HepG2 (cell line): ENCODE measurements at regions not wholly inside any gene's neighbourhood (a gene's known extent, or its start where the extent isn't known, plus 50 kb on each side); places are given as distances from the start of the nearest gene placed in this dataset.

Experiments
- ATAC-seq: fragments of 200-7000 bp; cut with Tn5 transposase; 3 replicates; pipeline ENCODE4 v1.9.1; 2020; ENCODE audit warnings: mild to moderate bottlenecking, moderate library complexity
- BruUV-seq: library from RNA; stranded (reverse); fragments of 400-500 nt; replicated peaks from 2 replicates; lab custom pipeline; 2021; lab: Mats Ljungman, UMichigan
- CTCF ChIA-PET: fragments of 300-600 bp; formaldehyde crosslinking; extraction: SDS; loops from one replicate; lab custom pipeline; 2021; ENCODE audit warnings: low total read pairs, inconsistent platforms, low intra/inter-chr PET ratio; lab: Yijun Ruan, JAX
- POLR2A ChIA-PET: fragments of 350-600 bp; sonication (Branson Sonifier 250); formaldehyde crosslinking; loops from one replicate; lab custom pipeline; 2020; ENCODE audit warnings: antibody characterized with exemption, inconsistent platforms; lab: Yijun Ruan, JAX
- DNase-seq: peaks from one replicate; pipeline ENCODE4 v3.0.0-alpha.2; 2015; ENCODE audit warnings: low spot score
- FAIRE-seq: peaks from 3 replicates; lab custom pipeline; 2011; peaks lifted over from hg19 to GRCh38; lab: Jason Lieb, UNC
- H2AFZ ChIP-seq: one replicate; pipeline ENCODE4 v1.6.1; 2011; ENCODE audit warnings: low read length, inconsistent platforms
- H3K27ac ChIP-seq: fragments of 300-600 bp; 3 replicates; pipeline ENCODE4 v1.8.0; 2011; ENCODE audit warnings: mixed run types, mild to moderate bottlenecking, mixed read lengths, low read length, inconsistent platforms; ENCODE audit not compliant: insufficient read depth; ENCODE audit errors: extremely low read length
- H3K27me3 ChIP-seq, 2 experiments: fragments of 200-600 bp in 1 of 2; 2 replicates in 1 of 2; 3 replicates in 1 of 2; pipeline versions ENCODE4 v1.6.0 to v1.8.0; 2011; ENCODE audit warnings: low read length in 2 of 2, mild to moderate bottlenecking in 2 of 2, moderate library complexity in 2 of 2, inconsistent platforms in 1 of 2; ENCODE audit not compliant: insufficient read depth in 2 of 2, control insufficient read depth in 1 of 2
- H3K36me3 ChIP-seq, 2 experiments: fragments of 200-600 bp in 1 of 2; replicated peaks in 1 of 2; 2 replicates in 1 of 2; 3 replicates in 1 of 2; pipeline versions ENCODE4 v1.5.1 to v1.8.0; 2011; ENCODE audit warnings: low read length in 2 of 2, inconsistent platforms in 1 of 2; ENCODE audit not compliant: insufficient read depth in 2 of 2, control insufficient read depth in 1 of 2
- H3K4me1 ChIP-seq: 2 replicates; pipeline ENCODE4 v1.5.1; 2012; ENCODE audit warnings: low read length, inconsistent platforms; ENCODE audit not compliant: insufficient read depth
- H3K4me2 ChIP-seq: 2 replicates; pipeline ENCODE4 v1.6.0; 2011; ENCODE audit warnings: low read depth, low read length, inconsistent platforms
- H3K4me3 ChIP-seq, 3 experiments: fragments of 200-600 bp in 1 of 3; sonication (generic), shearing (Covaris generic) in 1 of 3; replicated peaks in 1 of 3; 2 replicates each; pipeline ENCODE4 v1.5.1; 2011 to 2016; ENCODE audit warnings: low read length in 3 of 3, inconsistent platforms in 2 of 3, low read depth in 2 of 3, mild to moderate bottlenecking in 2 of 3, control low read depth in 1 of 3, mixed read lengths in 1 of 3; ENCODE audit not compliant: insufficient read depth in 1 of 3
- H3K79me2 ChIP-seq: one replicate; pipeline ENCODE4 v1.6.1; 2011; ENCODE audit warnings: low read length, inconsistent platforms; ENCODE audit not compliant: insufficient read depth
- H3K9ac ChIP-seq: 2 replicates; pipeline ENCODE4 v1.6.0; 2011; ENCODE audit warnings: mild to moderate bottlenecking, low read depth, low read length, inconsistent platforms; ENCODE audit not compliant: insufficient read depth
- H3K9me3 ChIP-seq: 2 replicates; pipeline ENCODE4 v1.5.1; 2012; ENCODE audit warnings: mild to moderate bottlenecking, low read length
- H4K20me1 ChIP-seq: 2 replicates; pipeline ENCODE4 v1.6.0; 2011; ENCODE audit warnings: inconsistent platforms, mild to moderate bottlenecking, low read length, moderate library complexity; ENCODE audit not compliant: insufficient read depth
- GABPB1 ChIP-seq: IDR thresholded peaks from 2 replicates; pipeline ENCODE4 v1.6.1; 2016; ENCODE audit warnings: mild to moderate bottlenecking, missing genetic modification reagents, moderate library complexity, missing compliant biosample characterization
- GATAD2A ChIP-seq: IDR thresholded peaks from 2 replicates; pipeline ENCODE4 v1.6.1; 2016
- HIC2 ChIP-seq: sonication (generic); formaldehyde crosslinking; IDR thresholded peaks from 2 replicates; pipeline ENCODE4 v1.9.0; 2022; ENCODE audit warnings: low read depth, missing genetic modification reagents
- JDP2 ChIP-seq: sonication (generic); formaldehyde crosslinking; IDR thresholded peaks from 2 replicates; pipeline ENCODE4 v1.8.1; 2022; ENCODE audit warnings: missing genetic modification reagents, borderline replicate concordance
- MYC ChIP-seq: sonication (generic); formaldehyde crosslinking; IDR thresholded peaks from 2 replicates; pipeline ENCODE4 v1.9.0; 2021; ENCODE audit warnings: missing genetic modification reagents, borderline replicate concordance
- RBM22 ChIP-seq: fragments of 200-400 bp; formaldehyde crosslinking; optimal IDR thresholded peaks from 2 replicates; pipeline ENCODE3; 2017; ENCODE audit warnings: mild to moderate bottlenecking, low read length, moderate library complexity
- TRIM24 ChIP-seq: sonication (generic); formaldehyde crosslinking; IDR thresholded peaks from 2 replicates; pipeline ENCODE4 v1.8.0; 2022; ENCODE audit warnings: mild to moderate bottlenecking, missing genetic modification reagents
- ZFYVE20 ChIP-seq: sonication (generic); formaldehyde crosslinking; IDR thresholded peaks from 2 replicates; pipeline ENCODE4 v1.8.0; 2023; ENCODE audit warnings: low read depth, mild to moderate bottlenecking, moderate library complexity, missing genetic modification reagents, borderline replicate concordance
- ZNF367 ChIP-seq: sonication (generic); formaldehyde crosslinking; IDR thresholded peaks from 2 replicates; pipeline ENCODE4 v1.4.0; 2020; ENCODE audit warnings: missing genetic modification reagents, borderline replicate concordance
- ZNF557 ChIP-seq: sonication (generic); formaldehyde crosslinking; IDR thresholded peaks from 2 replicates; pipeline ENCODE4 v1.4.0; 2020; ENCODE audit warnings: missing genetic modification reagents
- ZNF788 ChIP-seq: sonication (generic); formaldehyde crosslinking; IDR thresholded peaks from 2 replicates; pipeline ENCODE4 v1.5.0; 2020; ENCODE audit warnings: mild to moderate bottlenecking, missing genetic modification reagents, borderline replicate concordance
- ZSCAN9 ChIP-seq: IDR thresholded peaks from 2 replicates; pipeline ENCODE4 v1.6.1; 2016; ENCODE audit warnings: borderline replicate concordance
- WGBS: methylation state at CpG from one replicate; pipeline ENCODE4 v1.1.6; 2017; ENCODE audit warnings: low lambda C conversion rate; 5-methylcytosine and 5-hydroxymethylcytosine counted together
- in situ Hi-C: cut with HindIII; loops from 2 replicates; pipeline ENCODE4 v1.10.0; 2017; ENCODE audit warnings: low pct_unique_long_range_greater_than_20kb; ENCODE audit not compliant: extremely low pct_ligation_motif_present
- intact Hi-C: fragments of 100-400 bp; cut with micrococcal nuclease; formaldehyde crosslinking; loops from one replicate; pipeline ENCODE4 v1.10.0; 2022; ENCODE audit not compliant: unreplicated experiment
- TF ChIP-seq, protein P1 (sequence below), 2 experiments: fragments of 450-650 bp in 1 of 2; sonication (generic) in 1 of 2; formaldehyde crosslinking in 1 of 2; IDR thresholded peaks; 2 replicates each; pipeline versions ENCODE4 v1.6.1 to v1.8.0; 2016 to 2022; ENCODE audit warnings: antibody characterized with exemption in 1 of 2, mild to moderate bottlenecking in 1 of 2, missing genetic modification reagents in 1 of 2
- TF ChIP-seq, protein P2 (sequence below): fragments of 450-650 bp; IDR thresholded peaks from 2 replicates; pipeline ENCODE4 v1.6.1; 2017

- H3K9me3 ChIP-seq = no peaks in the 10 kb centered on the region
- ChIA-PET CTCF (no interaction called here), POLR2A (no interaction called here)
- no peaks in the 10 kb centered on the region for H3K36me3 ChIP-seq
- no peaks in the 10 kb centered on the region for H4K20me1 ChIP-seq
- no peak for DNase-seq
- WGBS = 18% methylated on average over 1 of the region's 1 CpG
- in situ Hi-C loops = no loop called here
- H3K4me3 ChIP-seq = no peak overlapping the region
- H2AFZ ChIP-seq = no peak overlapping the region
- no TSS peak for BruUV-seq
- H3K4me1 ChIP-seq = no peaks in the 10 kb centered on the region
- H3K9ac ChIP-seq = no peak overlapping the region
- no peak for FAIRE-seq
- intact Hi-C loops = no loop called here
- H3K27me3 ChIP-seq = peaks cover 0 to 2% of the 10 kb centered on the region in 2 experiments; a peak in 1 of 5 replicates
- no peaks in the 10 kb centered on the region for H3K79me2 ChIP-seq
- H3K4me2 ChIP-seq = no peak overlapping the region
- ATAC-seq = no peak
- no peak overlapping the region for H3K27ac ChIP-seq
- TF ChIP-seq RBM22 (no peak), HIC2 (CRISPR knock-in tag) (no peak), GATAD2A (CRISPR knock-in tag) (no peak), ZNF367 (no peak), ZSCAN9 (CRISPR knock-in tag) (no peak), TRIM24 (CRISPR knock-in tag) (no peak), ZNF788 (CRISPR knock-in tag) (no peak), JDP2 (CRISPR knock-in tag) (no peak), GABPB1 (CRISPR knock-in tag) (no peak), ZNF557 (no peak), MYC (CRISPR knock-in tag) (no peak), ZFYVE20 (no peak)
- TF ChIP-seq, protein P1, sequence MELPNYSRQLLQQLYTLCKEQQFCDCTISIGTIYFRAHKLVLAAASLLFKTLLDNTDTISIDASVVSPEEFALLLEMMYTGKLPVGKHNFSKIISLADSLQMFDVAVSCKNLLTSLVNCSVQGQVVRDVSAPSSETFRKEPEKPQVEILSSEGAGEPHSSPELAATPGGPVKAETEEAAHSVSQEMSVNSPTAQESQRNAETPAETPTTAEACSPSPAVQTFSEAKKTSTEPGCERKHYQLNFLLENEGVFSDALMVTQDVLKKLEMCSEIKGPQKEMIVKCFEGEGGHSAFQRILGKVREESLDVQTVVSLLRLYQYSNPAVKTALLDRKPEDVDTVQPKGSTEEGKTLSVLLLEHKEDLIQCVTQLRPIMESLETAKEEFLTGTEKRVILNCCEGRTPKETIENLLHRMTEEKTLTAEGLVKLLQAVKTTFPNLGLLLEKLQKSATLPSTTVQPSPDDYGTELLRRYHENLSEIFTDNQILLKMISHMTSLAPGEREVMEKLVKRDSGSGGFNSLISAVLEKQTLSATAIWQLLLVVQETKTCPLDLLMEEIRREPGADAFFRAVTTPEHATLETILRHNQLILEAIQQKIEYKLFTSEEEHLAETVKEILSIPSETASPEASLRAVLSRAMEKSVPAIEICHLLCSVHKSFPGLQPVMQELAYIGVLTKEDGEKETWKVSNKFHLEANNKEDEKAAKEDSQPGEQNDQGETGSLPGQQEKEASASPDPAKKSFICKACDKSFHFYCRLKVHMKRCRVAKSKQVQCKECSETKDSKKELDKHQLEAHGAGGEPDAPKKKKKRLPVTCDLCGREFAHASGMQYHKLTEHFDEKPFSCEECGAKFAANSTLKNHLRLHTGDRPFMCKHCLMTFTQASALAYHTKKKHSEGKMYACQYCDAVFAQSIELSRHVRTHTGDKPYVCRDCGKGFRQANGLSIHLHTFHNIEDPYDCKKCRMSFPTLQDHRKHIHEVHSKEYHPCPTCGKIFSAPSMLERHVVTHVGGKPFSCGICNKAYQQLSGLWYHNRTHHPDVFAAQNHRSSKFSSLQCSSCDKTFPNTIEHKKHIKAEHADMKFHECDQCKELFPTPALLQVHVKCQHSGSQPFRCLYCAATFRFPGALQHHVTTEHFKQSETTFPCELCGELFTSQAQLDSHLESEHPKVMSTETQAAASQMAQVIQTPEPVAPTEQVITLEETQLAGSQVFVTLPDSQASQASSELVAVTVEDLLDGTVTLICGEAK (IDR thresholded peaks at IDR 0.05) = no peak
- TF ChIP-seq, protein P1 (CRISPR knock-in tag; IDR thresholded peaks at IDR 0.05) = no peak
- TF ChIP-seq, protein P2, sequence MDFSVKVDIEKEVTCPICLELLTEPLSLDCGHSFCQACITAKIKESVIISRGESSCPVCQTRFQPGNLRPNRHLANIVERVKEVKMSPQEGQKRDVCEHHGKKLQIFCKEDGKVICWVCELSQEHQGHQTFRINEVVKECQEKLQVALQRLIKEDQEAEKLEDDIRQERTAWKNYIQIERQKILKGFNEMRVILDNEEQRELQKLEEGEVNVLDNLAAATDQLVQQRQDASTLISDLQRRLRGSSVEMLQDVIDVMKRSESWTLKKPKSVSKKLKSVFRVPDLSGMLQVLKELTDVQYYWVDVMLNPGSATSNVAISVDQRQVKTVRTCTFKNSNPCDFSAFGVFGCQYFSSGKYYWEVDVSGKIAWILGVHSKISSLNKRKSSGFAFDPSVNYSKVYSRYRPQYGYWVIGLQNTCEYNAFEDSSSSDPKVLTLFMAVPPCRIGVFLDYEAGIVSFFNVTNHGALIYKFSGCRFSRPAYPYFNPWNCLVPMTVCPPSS = no peak
These were observed 62.5 kb upstream of the CXCL14 start for GRCh38 chr5:135641319-135641718.
